Transverse colon (tissue), 3 donors: ENCODE measurements at regions not wholly inside any gene's neighbourhood (a gene's known extent, or its start where the extent isn't known, plus 50 kb on each side); places are given as distances from the start of the nearest gene placed in this dataset.

Experiments
- CTCF ChIP-seq, 5 experiments: fragments of 200-600 bp in 3 of 5; fragments of 450-650 bp in 2 of 5; sonication (generic) in 3 of 5; IDR thresholded peaks; 1 replicate in 2 of 5; 2 replicates in 3 of 5; pipeline ENCODE4 v1.5.1; 2016 to 2017; ENCODE audit warnings: antibody characterized with exemption in 5 of 5, inconsistent platforms in 3 of 5, mild to moderate bottlenecking in 2 of 5, moderate library complexity in 1 of 5
- EP300 ChIP-seq: sonication (generic); formaldehyde crosslinking; IDR thresholded peaks from one replicate; pipeline ENCODE4 v1.6.1; 2017; ENCODE audit warnings: antibody characterized with exemption, low read depth
- POLR2A ChIP-seq: fragments of 450-650 bp; IDR thresholded peaks from one replicate; pipeline ENCODE4 v1.6.1; 2016; ENCODE audit warnings: antibody characterized with exemption, mild to moderate bottlenecking, moderate library complexity

GRCh38 chr16:8431783-8432182, 158.5 kb downstream of the TMEM114 start:
- TF ChIP-seq CTCF (IDR thresholded peaks at IDR 0.05) (no peak), POLR2A (no peak), EP300 (no peak)
